Activated naive CD4-positive, alpha-beta T cell treated with anti-CD3 and anti-CD28 coated beads, Interleukin-2, amount 50 U/mL, for 72 hours (primary cell): ENCODE measurements at regions not wholly inside any gene's neighbourhood (a gene's known extent, or its start where the extent isn't known, plus 50 kb on each side); places are given as distances from the start of the nearest gene placed in this dataset.

Experiments used
- ATAC-seq, 2 donors: fragments of 150-1000 bp; cut with Tn5 transposase; 2 replicates each; pipeline ENCODE4 v1.10.0; 2021; ENCODE audit warnings: mild to moderate bottlenecking in 2 of 2, moderate library complexity in 2 of 2
- DNase-seq, 2 donors: peaks; one replicate each; pipeline ENCODE4 v3.0.0; 2021 to 2022; ENCODE audit warnings: low spot score in 2 of 2
- H3K27ac Mint-ChIP-seq, 2 donors: one replicate each; pipeline ENCODE4 v1.8.0; 2022; ENCODE audit warnings: mild to moderate bottlenecking in 2 of 2, mixed read lengths in 2 of 2
- H3K36me3 Mint-ChIP-seq, 2 donors: one replicate each; pipeline ENCODE4 v1.8.0; 2022; ENCODE audit warnings: mixed read lengths in 2 of 2
- H3K9me3 Mint-ChIP-seq, 2 donors: one replicate each; pipeline ENCODE4 v1.8.0; 2022; ENCODE audit warnings: mixed read lengths in 2 of 2

- Mint-ChIP-seq H3K27ac (peak overlapping the region in 1 of 2 donors; percentile 17), H3K9me3 (no peaks in the 10 kb centered on the region), H3K36me3 (no peaks in the 10 kb centered on the region)
- peak; percentile 77 for ATAC-seq
- DNase-seq: no peak
Measured at GRCh38 chr1:240687820-240688219, 75.9 kb upstream of the GREM2 start.

GRCh38 chr1:240683576-240683975 is 71.6 kb upstream of the GREM2 start:
- Mint-ChIP-seq H3K27ac (no peak overlapping the region), H3K36me3 (peaks cover 0 to 10% of the 10 kb centered on the region in 2 donors)
- ATAC-seq: no peak

GRCh38 chr1:240682859-240683242 is 70.9 kb upstream of the GREM2 start:
- ATAC-seq: no peak

More at GRCh38 chr1:240683576-240683975, 71.6 kb upstream of the GREM2 start:
- no peak for DNase-seq
- H3K9me3 Mint-ChIP-seq: peaks cover 5% of the 10 kb centered on the region in 2 donors

GRCh38 chr1:240682166-240682858 is 70.4 kb upstream of the GREM2 start:
- H3K36me3 Mint-ChIP-seq: peaks cover 0 to 10% of the 10 kb centered on the region in 2 donors
- ATAC-seq (no peak), DNase-seq (no peak)
- no peak overlapping the region for H3K27ac Mint-ChIP-seq
- peaks cover 5% of the 10 kb centered on the region in 2 donors for H3K9me3 Mint-ChIP-seq

More at GRCh38 chr1:240682859-240683242, 70.9 kb upstream of the GREM2 start:
- peaks cover 0 to 10% of the 10 kb centered on the region in 2 donors for H3K36me3 Mint-ChIP-seq
- peaks cover 5% of the 10 kb centered on the region in 2 donors for H3K9me3 Mint-ChIP-seq
- DNase-seq: no peak
- H3K27ac Mint-ChIP-seq: no peak overlapping the region

GRCh38 chr1:240672132-240672811 is 60.3 kb upstream of the GREM2 start:
- H3K9me3 Mint-ChIP-seq: peaks cover 4% of the 10 kb centered on the region in 2 donors
- DNase-seq: no peak
- H3K27ac Mint-ChIP-seq: no peak overlapping the region
- no peak for ATAC-seq
- H3K36me3 Mint-ChIP-seq: peaks cover 0 to 4% of the 10 kb centered on the region in 2 donors

- Mint-ChIP-seq H3K9me3 (peaks cover 5 to 8% of the 10 kb centered on the region in 2 donors), H3K36me3 (peaks cover 0 to under 1% of the 10 kb centered on the region in 2 donors), H3K27ac (peak overlapping the region in 1 of 2 donors; percentile 2)
- DNase-seq (no peak), ATAC-seq (no peak)
Measured at GRCh38 chr1:240667351-240667750, 55.4 kb upstream of the GREM2 start.

- H3K27ac Mint-ChIP-seq: peak overlapping the region in 1 of 2 donors; percentile 19
- H3K36me3 Mint-ChIP-seq: no peaks in the 10 kb centered on the region
- peaks cover 5 to 8% of the 10 kb centered on the region in 2 donors for H3K9me3 Mint-ChIP-seq
- no peak for DNase-seq
- peak; percentile 68 to 91 for ATAC-seq
Measured at GRCh38 chr1:240666568-240667198, 54.7 kb upstream of the GREM2 start.

- Mint-ChIP-seq H3K9me3 (peaks cover 5 to 8% of the 10 kb centered on the region in 2 donors), H3K36me3 (no peaks in the 10 kb centered on the region), H3K27ac (no peak overlapping the region)
- ATAC-seq: no peak
- DNase-seq: no peak
Measured at GRCh38 chr1:240663169-240663879, 51.4 kb upstream of the GREM2 start.
